ENCODE measurements at regions not wholly inside any gene's neighbourhood (a gene's known extent, or its start where the extent isn't known, plus 50 kb on each side); places are given as distances from the start of the nearest gene placed in this dataset.

DNA sequence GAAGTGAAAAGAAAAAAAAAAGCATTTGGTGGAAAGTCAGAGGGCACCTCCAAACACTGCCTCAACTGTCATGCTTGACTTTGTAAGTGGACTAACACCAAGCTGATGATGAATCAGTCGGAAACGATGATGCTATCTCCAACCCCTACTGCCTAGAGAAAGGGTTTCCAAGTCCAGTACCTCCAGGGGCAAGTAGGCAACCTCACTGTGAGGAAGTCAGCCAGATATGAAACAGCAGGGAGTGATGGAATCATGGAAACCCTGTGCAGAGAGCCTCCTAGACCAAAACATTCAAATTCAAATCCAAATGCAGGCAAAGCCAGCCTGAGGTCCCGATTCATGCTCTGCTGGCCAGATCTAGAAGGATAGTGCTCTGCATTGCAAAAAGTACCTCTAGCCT lies 100.9 kb upstream of the SERP2 start:
- TF ChIP-seq, protein P1, sequence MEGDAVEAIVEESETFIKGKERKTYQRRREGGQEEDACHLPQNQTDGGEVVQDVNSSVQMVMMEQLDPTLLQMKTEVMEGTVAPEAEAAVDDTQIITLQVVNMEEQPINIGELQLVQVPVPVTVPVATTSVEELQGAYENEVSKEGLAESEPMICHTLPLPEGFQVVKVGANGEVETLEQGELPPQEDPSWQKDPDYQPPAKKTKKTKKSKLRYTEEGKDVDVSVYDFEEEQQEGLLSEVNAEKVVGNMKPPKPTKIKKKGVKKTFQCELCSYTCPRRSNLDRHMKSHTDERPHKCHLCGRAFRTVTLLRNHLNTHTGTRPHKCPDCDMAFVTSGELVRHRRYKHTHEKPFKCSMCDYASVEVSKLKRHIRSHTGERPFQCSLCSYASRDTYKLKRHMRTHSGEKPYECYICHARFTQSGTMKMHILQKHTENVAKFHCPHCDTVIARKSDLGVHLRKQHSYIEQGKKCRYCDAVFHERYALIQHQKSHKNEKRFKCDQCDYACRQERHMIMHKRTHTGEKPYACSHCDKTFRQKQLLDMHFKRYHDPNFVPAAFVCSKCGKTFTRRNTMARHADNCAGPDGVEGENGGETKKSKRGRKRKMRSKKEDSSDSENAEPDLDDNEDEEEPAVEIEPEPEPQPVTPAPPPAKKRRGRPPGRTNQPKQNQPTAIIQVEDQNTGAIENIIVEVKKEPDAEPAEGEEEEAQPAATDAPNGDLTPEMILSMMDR (IDR thresholded peaks at IDR 0.05; ENCODE audit: insufficient read depth, low read depth, low read length) = no peak
- ChIA-PET CTCF (interaction anchor here (1.3 kb wide), 1 partner anchor 82 kb away, joined by 3 read pairs; no protein-coding TSS in a partner anchor), POLR2A (no interaction called here)
- Histone ChIP-seq H3K4me3 (ENCODE audit: low read depth, low read length) (no peak overlapping the region), H3K27me3 (ENCODE audit: control insufficient read depth, insufficient read depth, low read length) (no peaks in the 10 kb centered on the region), H3K36me3 (ENCODE audit: control insufficient read depth, insufficient read depth, low read length) (no peaks in the 10 kb centered on the region)
- DNase-seq (ENCODE audit: low read depth) = no peak

DNA sequence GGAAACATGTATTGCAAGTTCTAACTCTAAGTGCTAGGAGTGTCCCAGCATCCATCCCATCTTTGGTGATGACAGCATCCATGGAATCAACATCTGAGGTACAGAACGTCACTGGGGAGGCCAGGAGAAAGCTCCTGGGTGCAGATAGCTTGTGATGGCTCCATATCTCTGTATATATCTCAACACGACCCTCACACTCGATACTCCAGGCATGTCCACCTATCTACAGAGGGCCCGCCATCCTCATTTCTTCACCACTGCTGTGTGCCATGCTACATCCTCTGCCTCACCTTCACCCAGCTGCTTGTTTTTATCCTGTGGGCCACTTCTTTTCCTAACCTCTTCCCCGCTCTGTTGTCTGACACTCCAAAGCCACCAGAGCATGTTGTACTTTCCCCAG lies 100.4 kb upstream of the SERP2 start:
- DNase-seq (ENCODE audit: low read depth) = no peak
- Histone ChIP-seq H3K4me3 (ENCODE audit: low read depth, low read length) (no peak overlapping the region), H3K27me3 (ENCODE audit: control insufficient read depth, insufficient read depth, low read length) (no peaks in the 10 kb centered on the region), H3K36me3 (ENCODE audit: control insufficient read depth, insufficient read depth, low read length) (no peaks in the 10 kb centered on the region)
- TF ChIP-seq, protein P1 (IDR thresholded peaks at IDR 0.05; ENCODE audit: insufficient read depth, low read depth, low read length) = no peak
- CTCF ChIA-PET = no interaction called here
- POLR2A ChIA-PET = no interaction called here

DNA sequence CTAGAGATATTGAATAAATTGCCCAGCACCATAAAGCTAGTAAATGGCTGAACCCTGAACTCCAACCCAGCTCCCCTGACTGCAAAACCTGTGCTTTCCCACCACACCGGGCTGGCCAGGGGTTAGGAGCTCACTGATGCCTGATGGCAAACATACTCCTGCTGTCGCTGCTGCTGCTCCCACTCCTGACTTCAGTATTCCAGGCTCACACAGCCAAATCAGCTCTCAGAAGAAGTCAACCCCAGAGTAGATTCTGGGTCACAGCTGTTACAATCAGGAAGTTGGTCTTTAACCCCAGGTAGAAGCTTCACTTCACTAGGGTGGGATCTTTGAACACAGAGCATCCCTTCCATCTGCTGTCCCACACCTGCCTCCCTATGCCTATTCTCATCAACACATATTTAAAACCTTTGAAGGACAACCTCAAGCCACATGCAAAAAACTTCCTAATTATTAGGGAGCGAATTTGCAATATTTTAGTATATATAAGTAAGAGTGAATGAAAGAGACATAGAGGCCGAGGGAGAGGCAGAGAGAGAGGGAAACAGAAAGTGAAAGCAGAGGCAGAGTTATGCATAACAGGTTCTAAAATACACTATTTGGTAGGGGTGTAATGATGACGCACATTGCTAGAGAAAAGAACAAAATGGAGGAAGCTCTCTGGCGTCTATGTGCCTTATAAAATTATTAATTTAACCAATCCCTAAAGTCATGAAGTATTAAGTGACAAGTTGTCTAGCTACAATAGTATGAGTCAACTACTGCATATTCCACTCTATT lies 99.4 kb upstream of the SERP2 start:
- Histone ChIP-seq H3K27me3 (ENCODE audit: control insufficient read depth, insufficient read depth, low read length) (no peaks in the 10 kb centered on the region), H3K4me3 (ENCODE audit: low read depth, low read length) (no peak overlapping the region), H3K36me3 (ENCODE audit: control insufficient read depth, insufficient read depth, low read length) (no peaks in the 10 kb centered on the region)
- ChIA-PET POLR2A (no interaction called here), CTCF (interaction anchor here (1.4 kb wide), 1 partner anchor 14 kb away, joined by 4 read pairs; no protein-coding TSS in a partner anchor)
- TF ChIP-seq, protein P1 (IDR thresholded peaks at IDR 0.05; ENCODE audit: insufficient read depth, low read depth, low read length) = no peak
- no peak for DNase-seq (ENCODE audit: low read depth)

DNA sequence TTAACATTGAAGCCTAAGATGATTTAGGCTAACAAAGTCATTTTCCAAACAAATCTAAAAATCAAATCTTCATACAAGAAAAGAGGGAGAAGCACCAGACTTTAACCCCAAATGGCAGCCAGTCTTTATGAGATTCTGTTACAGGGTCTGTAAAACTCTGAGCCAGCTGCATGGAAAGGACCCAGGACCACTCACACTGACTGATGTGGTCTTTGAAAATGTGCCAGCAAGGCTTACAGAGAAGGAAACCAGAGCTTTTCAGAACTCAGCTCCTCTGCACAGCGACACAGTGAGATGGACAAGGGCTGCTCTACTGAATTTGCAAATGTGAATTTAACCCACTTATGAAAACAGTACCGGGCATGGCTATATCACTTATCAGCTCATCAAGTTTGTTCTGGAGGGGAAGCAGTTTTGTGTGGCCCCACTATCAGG lies 98.8 kb upstream of the SERP2 start:
- ChIA-PET POLR2A (interaction anchor here (0.6 kb wide), 1 partner anchor 366 kb away, joined by 5 read pairs; no protein-coding TSS in a partner anchor), CTCF (interaction anchor here (1.4 kb wide), 1 partner anchor 15 kb away, joined by 4 read pairs; no protein-coding TSS in a partner anchor)
- DNase-seq (ENCODE audit: low read depth) = no peak
- Histone ChIP-seq H3K4me3 (ENCODE audit: low read depth, low read length) (no peak overlapping the region), H3K36me3 (ENCODE audit: control insufficient read depth, insufficient read depth, low read length) (no peaks in the 10 kb centered on the region), H3K27me3 (ENCODE audit: control insufficient read depth, insufficient read depth, low read length) (no peaks in the 10 kb centered on the region)
- TF ChIP-seq, protein P1 (IDR thresholded peaks at IDR 0.05; ENCODE audit: insufficient read depth, low read depth, low read length) = no peak

DNA sequence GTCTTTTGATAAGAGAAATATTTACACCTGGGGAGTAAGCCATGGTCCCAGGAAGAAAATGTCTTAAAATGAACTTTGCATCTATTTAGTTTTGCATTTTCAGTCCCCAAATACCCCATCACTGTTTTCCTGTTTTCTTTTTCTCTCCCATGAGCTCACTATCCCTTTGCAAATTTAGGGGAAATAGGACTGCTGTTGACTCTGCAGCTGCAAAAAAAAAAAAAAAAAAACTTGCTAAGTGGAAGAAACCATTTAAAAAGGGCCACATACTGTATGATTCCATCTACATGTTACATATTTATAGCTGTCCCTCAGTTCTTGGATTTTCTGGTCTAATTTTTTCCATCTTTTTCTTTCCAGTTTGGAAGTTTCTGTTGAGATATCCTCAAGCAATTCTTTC lies 98.2 kb upstream of the SERP2 start:
- Histone ChIP-seq H3K27me3 (ENCODE audit: control insufficient read depth, insufficient read depth, low read length) (no peaks in the 10 kb centered on the region), H3K36me3 (ENCODE audit: control insufficient read depth, insufficient read depth, low read length) (no peaks in the 10 kb centered on the region), H3K4me3 (ENCODE audit: low read depth, low read length) (no peak overlapping the region)
- no peak for DNase-seq (ENCODE audit: low read depth)
- ChIA-PET CTCF (no interaction called here), POLR2A (interaction anchor here (0.6 kb wide), 1 partner anchor 367 kb away, joined by 5 read pairs; no protein-coding TSS in a partner anchor)
- TF ChIP-seq, protein P1 (IDR thresholded peaks at IDR 0.05; ENCODE audit: insufficient read depth, low read depth, low read length) = no peak

Data from BJ (cell line).